SK-N-SH (cell line): ENCODE measurements at regions not wholly inside any gene's neighbourhood (a gene's known extent, or its start where the extent isn't known, plus 50 kb on each side); places are given as distances from the start of the nearest gene placed in this dataset.

Experiments
- CTCF ChIA-PET: fragments of 300-600, 350-600 bp; formaldehyde crosslinking; extraction: SDS; loops from one replicate; lab custom pipeline; 2021; lab: Yijun Ruan, JAX
- POLR2A ChIA-PET: fragments of 350-600 bp; sonication (Branson Sonifier 250); formaldehyde crosslinking; extraction: SDS; loops from one replicate; lab custom pipeline; 2020; ENCODE audit warnings: antibody characterized with exemption, inconsistent platforms; lab: Yijun Ruan, JAX
- DNase-seq: peaks from one replicate; pipeline ENCODE4 v3.0.0; 2012
- H2AFZ ChIP-seq: fragments of 200-600 bp; sonication (generic); 2 replicates; pipeline ENCODE4 v1.8.1; 2016; ENCODE audit warnings: antibody characterized with exemption, mild to moderate bottlenecking, low read depth
- H3F3A ChIP-seq: fragments of 200-600 bp; sonication (generic); replicated peaks from 2 replicates; pipeline ENCODE3; 2016; ENCODE audit warnings: antibody characterized with exemption, mild to moderate bottlenecking; ENCODE audit not compliant: insufficient read depth
- H3K27ac ChIP-seq, 2 experiments: fragments of 200-500 bp in 1 of 2; fragments of 200-600 bp in 1 of 2; sonication (Bioruptor generic) in 1 of 2; sonication (generic), shearing (Covaris generic) in 1 of 2; 2 replicates each; pipeline versions ENCODE4 v1.5.1 to v1.6.1; 2014 to 2016; ENCODE audit warnings: low read depth in 2 of 2, inconsistent platforms in 1 of 2, low read length in 1 of 2, mild to moderate bottlenecking in 1 of 2, mixed read lengths in 1 of 2
- H3K27me3 ChIP-seq: fragments of 200-600 bp; sonication (generic), shearing (Covaris generic); 2 replicates; pipeline ENCODE4 v1.6.1; 2016; ENCODE audit warnings: mixed run types; ENCODE audit not compliant: insufficient read depth
- H3K36me3 ChIP-seq, 2 experiments: fragments of 200-500 bp in 1 of 2; fragments of 200-600 bp in 1 of 2; sonication (Bioruptor generic) in 1 of 2; sonication (generic) in 1 of 2; replicated peaks in 1 of 2; 2 replicates each; pipeline versions ENCODE3 to v1.5.1; 2014 to 2016; ENCODE audit warnings: low read length in 1 of 2, mild to moderate bottlenecking in 1 of 2; ENCODE audit not compliant: insufficient read depth in 2 of 2, control insufficient read depth in 1 of 2
- H3K4me1 ChIP-seq, 2 experiments: fragments of 200-500 bp in 1 of 2; fragments of 200-600 bp in 1 of 2; sonication (Bioruptor generic) in 1 of 2; sonication (generic), shearing (Covaris generic) in 1 of 2; 2 replicates each; pipeline versions ENCODE4 v1.5.1 to v1.6.1; 2014 to 2016; ENCODE audit warnings: low read depth in 1 of 2, low read length in 1 of 2, mixed run types in 1 of 2; ENCODE audit not compliant: insufficient read depth in 2 of 2, control insufficient read depth in 1 of 2
- H3K4me2 ChIP-seq: fragments of 200-600 bp; sonication (generic), shearing (Covaris generic); 2 replicates; pipeline ENCODE4 v1.6.1; 2017; ENCODE audit warnings: mixed run types
- H3K4me3 ChIP-seq, 2 experiments: fragments of 200-500 bp in 1 of 2; fragments of 200-600 bp in 1 of 2; sonication (Bioruptor generic) in 1 of 2; sonication (generic), shearing (Covaris generic) in 1 of 2; 2 replicates each; pipeline versions ENCODE4 v1.5.1 to v1.8.1; 2014 to 2016; ENCODE audit warnings: low read depth in 2 of 2, inconsistent platforms in 1 of 2, low read length in 1 of 2, mild to moderate bottlenecking in 1 of 2, mixed read lengths in 1 of 2, moderate library complexity in 1 of 2
- H3K79me2 ChIP-seq: fragments of 200-600 bp; sonication (generic); 2 replicates; pipeline ENCODE4 v1.8.1; 2017; ENCODE audit warnings: mild to moderate bottlenecking; ENCODE audit not compliant: insufficient read depth
- H3K9ac ChIP-seq: fragments of 200-600 bp; sonication (generic); 2 replicates; pipeline ENCODE4 v1.6.1; 2017; ENCODE audit warnings: mixed run types
- H3K9me2 ChIP-seq: fragments of 200-600 bp; sonication (generic); 2 replicates; pipeline ENCODE4 v1.6.1; 2017; ENCODE audit warnings: mixed run types
- H3K9me3 ChIP-seq: fragments of 200-600 bp; sonication (generic); 2 replicates; pipeline ENCODE4 v1.6.1; 2017; ENCODE audit warnings: mixed run types, mild to moderate bottlenecking, moderate library complexity
- H4K20me1 ChIP-seq: fragments of 200-600 bp; sonication (generic); 2 replicates; pipeline ENCODE4 v1.6.1; 2017; ENCODE audit warnings: mild to moderate bottlenecking, mixed run types; ENCODE audit not compliant: insufficient read depth
- EP300 ChIP-seq, 2 experiments: IDR thresholded peaks; 2 replicates each; pipeline versions ENCODE4 v1.4.0 to v1.6.1; 2012; ENCODE audit warnings: borderline replicate concordance in 1 of 2, low read depth in 1 of 2, low read length in 1 of 2
- FOXM1 ChIP-seq: IDR thresholded peaks from 2 replicates; pipeline ENCODE4 v1.4.0; 2012; ENCODE audit warnings: low read depth, mild to moderate bottlenecking
- GABPA ChIP-seq: IDR thresholded peaks from 2 replicates; pipeline ENCODE4 v1.4.0; 2012; ENCODE audit warnings: low read depth, mild to moderate bottlenecking
- NFIC ChIP-seq: IDR thresholded peaks from 2 replicates; pipeline ENCODE4 v1.4.0; 2012; ENCODE audit warnings: borderline replicate concordance
- NRF1 ChIP-seq: IDR thresholded peaks from 2 replicates; pipeline ENCODE4 v1.6.1; 2012; ENCODE audit warnings: low read depth, mild to moderate bottlenecking, low read length
- RFX5 ChIP-seq: IDR thresholded peaks from 2 replicates; pipeline ENCODE4 v1.6.1; 2012; ENCODE audit warnings: mild to moderate bottlenecking, improper control_type of control experiment, low read length
- SIN3A ChIP-seq: IDR thresholded peaks from 2 replicates; pipeline ENCODE4 v1.6.1; 2012; ENCODE audit warnings: low read depth, mild to moderate bottlenecking, low read length, moderate library complexity, borderline replicate concordance
- TEAD4 ChIP-seq: IDR thresholded peaks from 2 replicates; pipeline ENCODE4 v1.4.0; 2012; ENCODE audit warnings: mild to moderate bottlenecking, borderline replicate concordance; ENCODE audit not compliant: insufficient read depth
- YY1 ChIP-seq: IDR thresholded peaks from 2 replicates; pipeline ENCODE4 v1.4.0; 2012; ENCODE audit warnings: low read depth, mild to moderate bottlenecking
- WGBS: methylation state at CpG from one replicate; pipeline ENCODE4 v1.1.6; 2017; ENCODE audit warnings: low lambda C conversion rate; 5-methylcytosine and 5-hydroxymethylcytosine counted together
- TF ChIP-seq, protein P1 (sequence below): IDR thresholded peaks from 2 replicates; pipeline ENCODE4 v1.6.1; 2012; ENCODE audit warnings: mild to moderate bottlenecking, low read depth, low read length, moderate library complexity
- TF ChIP-seq, protein P2 (sequence below): fragments of 150-350 bp; IDR thresholded peaks from 2 replicates; pipeline ENCODE4 v1.6.1; 2016; ENCODE audit warnings: mild to moderate bottlenecking, low read depth, low read length
- TF ChIP-seq, protein P3 (sequence below): IDR thresholded peaks from 2 replicates; pipeline ENCODE4 v1.4.0; 2012; ENCODE audit warnings: low read depth, borderline replicate concordance
- TF ChIP-seq, protein P4 (sequence below): IDR thresholded peaks from 2 replicates; pipeline ENCODE4 v1.4.0; 2012; ENCODE audit warnings: low read depth
- TF ChIP-seq, protein P5 (sequence below): fragments of 200-600 bp; sonication (generic); IDR thresholded peaks from 2 replicates; pipeline ENCODE4 v1.6.1; 2017; ENCODE audit warnings: antibody characterized with exemption, mild to moderate bottlenecking, moderate library complexity

DNA sequence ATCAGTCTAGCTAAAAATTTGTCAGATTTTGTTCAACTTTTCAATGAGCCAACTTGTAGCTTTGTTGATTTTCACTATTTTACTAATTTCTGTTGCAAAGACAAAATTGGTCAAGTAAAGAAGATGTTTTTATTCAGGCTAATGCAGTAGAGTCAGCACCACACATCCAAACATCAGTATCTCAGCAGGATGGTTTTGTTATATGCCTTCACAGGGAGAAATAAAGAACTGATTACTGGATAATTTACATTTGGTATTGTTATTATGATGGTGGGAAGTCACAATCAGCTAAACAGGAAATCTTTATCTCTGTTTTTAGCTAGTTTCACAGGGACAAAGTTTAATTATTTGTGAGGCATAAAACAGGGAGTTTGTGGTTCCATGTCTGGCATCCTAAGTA is 713.4 kb downstream of the SLITRK5 start (continued):
- TF ChIP-seq, protein P1, sequence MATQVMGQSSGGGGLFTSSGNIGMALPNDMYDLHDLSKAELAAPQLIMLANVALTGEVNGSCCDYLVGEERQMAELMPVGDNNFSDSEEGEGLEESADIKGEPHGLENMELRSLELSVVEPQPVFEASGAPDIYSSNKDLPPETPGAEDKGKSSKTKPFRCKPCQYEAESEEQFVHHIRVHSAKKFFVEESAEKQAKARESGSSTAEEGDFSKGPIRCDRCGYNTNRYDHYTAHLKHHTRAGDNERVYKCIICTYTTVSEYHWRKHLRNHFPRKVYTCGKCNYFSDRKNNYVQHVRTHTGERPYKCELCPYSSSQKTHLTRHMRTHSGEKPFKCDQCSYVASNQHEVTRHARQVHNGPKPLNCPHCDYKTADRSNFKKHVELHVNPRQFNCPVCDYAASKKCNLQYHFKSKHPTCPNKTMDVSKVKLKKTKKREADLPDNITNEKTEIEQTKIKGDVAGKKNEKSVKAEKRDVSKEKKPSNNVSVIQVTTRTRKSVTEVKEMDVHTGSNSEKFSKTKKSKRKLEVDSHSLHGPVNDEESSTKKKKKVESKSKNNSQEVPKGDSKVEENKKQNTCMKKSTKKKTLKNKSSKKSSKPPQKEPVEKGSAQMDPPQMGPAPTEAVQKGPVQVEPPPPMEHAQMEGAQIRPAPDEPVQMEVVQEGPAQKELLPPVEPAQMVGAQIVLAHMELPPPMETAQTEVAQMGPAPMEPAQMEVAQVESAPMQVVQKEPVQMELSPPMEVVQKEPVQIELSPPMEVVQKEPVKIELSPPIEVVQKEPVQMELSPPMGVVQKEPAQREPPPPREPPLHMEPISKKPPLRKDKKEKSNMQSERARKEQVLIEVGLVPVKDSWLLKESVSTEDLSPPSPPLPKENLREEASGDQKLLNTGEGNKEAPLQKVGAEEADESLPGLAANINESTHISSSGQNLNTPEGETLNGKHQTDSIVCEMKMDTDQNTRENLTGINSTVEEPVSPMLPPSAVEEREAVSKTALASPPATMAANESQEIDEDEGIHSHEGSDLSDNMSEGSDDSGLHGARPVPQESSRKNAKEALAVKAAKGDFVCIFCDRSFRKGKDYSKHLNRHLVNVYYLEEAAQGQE, result no peak
- TF ChIP-seq RFX5 (no peak), SIN3A (no peak), TEAD4 (no peak), EP300 (IDR thresholded peaks at IDR 0.05; ENCODE audit: borderline replicate concordance in 1 of 2, low read depth in 1 of 2, low read length in 1 of 2) (no peak), YY1 (no peak), GABPA (no peak), FOXM1 (no peak)
- TF ChIP-seq, protein P2, sequence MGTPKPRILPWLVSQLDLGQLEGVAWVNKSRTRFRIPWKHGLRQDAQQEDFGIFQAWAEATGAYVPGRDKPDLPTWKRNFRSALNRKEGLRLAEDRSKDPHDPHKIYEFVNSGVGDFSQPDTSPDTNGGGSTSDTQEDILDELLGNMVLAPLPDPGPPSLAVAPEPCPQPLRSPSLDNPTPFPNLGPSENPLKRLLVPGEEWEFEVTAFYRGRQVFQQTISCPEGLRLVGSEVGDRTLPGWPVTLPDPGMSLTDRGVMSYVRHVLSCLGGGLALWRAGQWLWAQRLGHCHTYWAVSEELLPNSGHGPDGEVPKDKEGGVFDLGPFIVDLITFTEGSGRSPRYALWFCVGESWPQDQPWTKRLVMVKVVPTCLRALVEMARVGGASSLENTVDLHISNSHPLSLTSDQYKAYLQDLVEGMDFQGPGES, result no peak

DNA sequence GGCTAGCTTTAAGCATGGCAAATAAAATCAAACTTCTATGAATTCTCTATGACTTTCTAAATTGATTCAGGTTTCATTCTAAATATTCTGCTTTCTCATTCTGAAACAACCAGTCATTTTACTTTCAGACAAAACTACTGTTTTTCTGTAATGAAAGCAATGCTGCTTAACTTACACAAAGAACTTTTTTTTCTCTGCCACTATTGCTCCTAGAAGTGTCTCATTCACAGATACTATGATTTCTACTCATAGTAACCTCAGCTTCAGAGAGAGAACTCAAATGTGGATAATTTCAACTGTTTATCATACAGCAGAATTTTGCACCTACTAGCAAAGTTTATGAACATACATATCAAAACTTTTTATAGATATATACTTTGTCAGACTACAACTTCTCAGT is 724.6 kb downstream of the SLITRK5 start:
- no peak overlapping the region for H3K4me2 ChIP-seq
- no peak for TF ChIP-seq NRF1
- no peak for TF ChIP-seq GABPA
- TF ChIP-seq, all 33 proteins: peak for 0
- H3F3A ChIP-seq, result no peaks in the 10 kb centered on the region
- no peak for DNase-seq
- no peaks in the 10 kb centered on the region for H3K79me2 ChIP-seq
- ChIA-PET CTCF (no interaction called here), POLR2A (no interaction called here)
- no peak overlapping the region for H3K9ac ChIP-seq
- no peak overlapping the region for H3K27ac ChIP-seq
- no peaks in the 10 kb centered on the region for H3K9me2 ChIP-seq
- H3K9me3 ChIP-seq, result no peaks in the 10 kb centered on the region
- no peaks in the 10 kb centered on the region for H4K20me1 ChIP-seq
- no peak overlapping the region for H2AFZ ChIP-seq
- H3K4me3 ChIP-seq, result no peak overlapping the region
- no peaks in the 10 kb centered on the region for H3K36me3 ChIP-seq
- H3K27me3 ChIP-seq, result no peaks in the 10 kb centered on the region
- H3K4me1 ChIP-seq, result no peaks in the 10 kb centered on the region

DNA sequence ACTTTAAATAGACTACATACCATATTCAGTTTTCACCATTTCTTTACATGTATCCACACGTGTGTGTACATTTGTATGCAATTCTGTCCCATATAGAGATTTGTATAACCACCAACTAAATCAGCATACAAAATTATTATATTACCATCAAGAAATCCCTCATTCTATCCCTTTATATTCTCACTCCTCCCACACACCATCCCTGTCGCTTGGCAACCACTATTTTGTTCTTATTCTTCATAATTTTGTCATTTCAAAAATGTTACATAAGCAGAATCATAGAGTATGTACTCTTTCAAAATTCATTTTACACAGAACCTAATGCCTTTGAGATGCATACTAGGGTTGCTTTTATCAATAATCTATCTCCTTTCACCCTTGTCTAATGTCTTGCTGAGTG is 740.5 kb downstream of the SLITRK5 start:
- no peak overlapping the region for H3K4me2 ChIP-seq
- H3K4me3 ChIP-seq, result no peak overlapping the region
- TF ChIP-seq SIN3A (no peak), GABPA (no peak), RFX5 (no peak), NFIC (no peak)
- TF ChIP-seq, protein P3, sequence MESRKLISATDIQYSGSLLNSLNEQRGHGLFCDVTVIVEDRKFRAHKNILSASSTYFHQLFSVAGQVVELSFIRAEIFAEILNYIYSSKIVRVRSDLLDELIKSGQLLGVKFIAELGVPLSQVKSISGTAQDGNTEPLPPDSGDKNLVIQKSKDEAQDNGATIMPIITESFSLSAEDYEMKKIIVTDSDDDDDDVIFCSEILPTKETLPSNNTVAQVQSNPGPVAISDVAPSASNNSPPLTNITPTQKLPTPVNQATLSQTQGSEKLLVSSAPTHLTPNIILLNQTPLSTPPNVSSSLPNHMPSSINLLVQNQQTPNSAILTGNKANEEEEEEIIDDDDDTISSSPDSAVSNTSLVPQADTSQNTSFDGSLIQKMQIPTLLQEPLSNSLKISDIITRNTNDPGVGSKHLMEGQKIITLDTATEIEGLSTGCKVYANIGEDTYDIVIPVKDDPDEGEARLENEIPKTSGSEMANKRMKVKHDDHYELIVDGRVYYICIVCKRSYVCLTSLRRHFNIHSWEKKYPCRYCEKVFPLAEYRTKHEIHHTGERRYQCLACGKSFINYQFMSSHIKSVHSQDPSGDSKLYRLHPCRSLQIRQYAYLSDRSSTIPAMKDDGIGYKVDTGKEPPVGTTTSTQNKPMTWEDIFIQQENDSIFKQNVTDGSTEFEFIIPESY, result no peak
- TF ChIP-seq, protein P4, sequence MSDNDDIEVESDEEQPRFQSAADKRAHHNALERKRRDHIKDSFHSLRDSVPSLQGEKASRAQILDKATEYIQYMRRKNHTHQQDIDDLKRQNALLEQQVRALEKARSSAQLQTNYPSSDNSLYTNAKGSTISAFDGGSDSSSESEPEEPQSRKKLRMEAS, result no peak
- TF ChIP-seq, protein P5, sequence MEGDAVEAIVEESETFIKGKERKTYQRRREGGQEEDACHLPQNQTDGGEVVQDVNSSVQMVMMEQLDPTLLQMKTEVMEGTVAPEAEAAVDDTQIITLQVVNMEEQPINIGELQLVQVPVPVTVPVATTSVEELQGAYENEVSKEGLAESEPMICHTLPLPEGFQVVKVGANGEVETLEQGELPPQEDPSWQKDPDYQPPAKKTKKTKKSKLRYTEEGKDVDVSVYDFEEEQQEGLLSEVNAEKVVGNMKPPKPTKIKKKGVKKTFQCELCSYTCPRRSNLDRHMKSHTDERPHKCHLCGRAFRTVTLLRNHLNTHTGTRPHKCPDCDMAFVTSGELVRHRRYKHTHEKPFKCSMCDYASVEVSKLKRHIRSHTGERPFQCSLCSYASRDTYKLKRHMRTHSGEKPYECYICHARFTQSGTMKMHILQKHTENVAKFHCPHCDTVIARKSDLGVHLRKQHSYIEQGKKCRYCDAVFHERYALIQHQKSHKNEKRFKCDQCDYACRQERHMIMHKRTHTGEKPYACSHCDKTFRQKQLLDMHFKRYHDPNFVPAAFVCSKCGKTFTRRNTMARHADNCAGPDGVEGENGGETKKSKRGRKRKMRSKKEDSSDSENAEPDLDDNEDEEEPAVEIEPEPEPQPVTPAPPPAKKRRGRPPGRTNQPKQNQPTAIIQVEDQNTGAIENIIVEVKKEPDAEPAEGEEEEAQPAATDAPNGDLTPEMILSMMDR, result no peak
- no peak overlapping the region for H3K9ac ChIP-seq
- H3F3A ChIP-seq, result no peaks in the 10 kb centered on the region
- H3K9me2 ChIP-seq, result no peaks in the 10 kb centered on the region
- H3K27me3 ChIP-seq, result no peaks in the 10 kb centered on the region
- H3K4me1 ChIP-seq, result no peaks in the 10 kb centered on the region
- H2AFZ ChIP-seq, result no peak overlapping the region
- ChIA-PET POLR2A (no interaction called here), CTCF (no interaction called here)
- no peaks in the 10 kb centered on the region for H3K79me2 ChIP-seq
- H3K36me3 ChIP-seq, result no peaks in the 10 kb centered on the region
- H4K20me1 ChIP-seq, result no peaks in the 10 kb centered on the region
- WGBS, result 21% methylated on average over 2 of the region's 2 CpGs
- no peak overlapping the region for H3K27ac ChIP-seq
- H3K9me3 ChIP-seq, result no peaks in the 10 kb centered on the region
- no peak for DNase-seq
